OCI-LY7 (cell line): ENCODE measurements at regions not wholly inside any gene's neighbourhood (a gene's known extent, or its start where the extent isn't known, plus 50 kb on each side); places are given as distances from the start of the nearest gene placed in this dataset.

Experiments used
- BruUV-seq: library from RNA; stranded (reverse); fragments of 400-500 nt; replicated peaks from 2 replicates; lab custom pipeline; 2021; lab: Mats Ljungman, UMichigan
- CTCF ChIA-PET: fragments of 300-600 bp; sonication (Branson Sonifier 250); formaldehyde crosslinking; loops from one replicate; lab custom pipeline; 2022; ENCODE audit warnings: antibody characterized with exemption; ENCODE audit not compliant: unreplicated experiment; lab: Charles Lee
- POLR2A ChIA-PET: fragments of 300-600 bp; sonication (Branson Sonifier 250); formaldehyde crosslinking; loops from one replicate; lab custom pipeline; 2022; ENCODE audit warnings: antibody characterized with exemption; lab: Charles Lee
- DNase-seq: peaks from one replicate; pipeline ENCODE4 v3.0.0-alpha.2; 2015; ENCODE audit warnings: low spot score
- H2AFZ ChIP-seq: fragments of 200-600 bp; sonication (generic), shearing (Covaris generic); 2 replicates; pipeline ENCODE4 v1.6.1; 2014; ENCODE audit warnings: mild to moderate bottlenecking, antibody characterized with exemption, low read length, moderate library complexity
- H3K27ac ChIP-seq: fragments of 200-600 bp; sonication (generic); 2 replicates; pipeline ENCODE4 v1.5.1; 2014; ENCODE audit warnings: mixed run types, low read depth, mild to moderate bottlenecking, moderate library complexity, low read length, inconsistent platforms; ENCODE audit not compliant: poor library complexity, severe bottlenecking
- H3K36me3 ChIP-seq: fragments of 200-600 bp; sonication (generic); 2 replicates; pipeline ENCODE4 v1.6.1; 2014; ENCODE audit warnings: mild to moderate bottlenecking, antibody characterized with exemption, low read length, moderate library complexity, mixed read lengths; ENCODE audit not compliant: insufficient read depth
- H3K4me1 ChIP-seq: fragments of 200-600 bp; sonication (generic); 2 replicates; pipeline ENCODE4 v1.5.1; 2014; ENCODE audit warnings: mild to moderate bottlenecking, low read length; ENCODE audit not compliant: insufficient read depth, poor library complexity, severe bottlenecking
- H3K4me2 ChIP-seq: fragments of 200-600 bp; sonication (generic); 2 replicates; pipeline ENCODE4 v1.6.1; 2014; ENCODE audit warnings: mild to moderate bottlenecking, low read length
- H3K4me3 ChIP-seq: fragments of 200-600 bp; sonication (generic); 2 replicates; pipeline ENCODE4 v1.5.1; 2014; ENCODE audit warnings: mild to moderate bottlenecking, low read depth, low read length; ENCODE audit not compliant: poor library complexity, severe bottlenecking
- H3K79me2 ChIP-seq: fragments of 200-600 bp; sonication (generic); 2 replicates; pipeline ENCODE4 v1.6.1; 2016; ENCODE audit warnings: low read depth, mild to moderate bottlenecking, low read length, moderate library complexity, mixed read lengths; ENCODE audit not compliant: insufficient read depth
- H3K9me2 ChIP-seq: fragments of 200-600 bp; sonication (generic); 2 replicates; pipeline ENCODE4 v1.6.1; 2016; ENCODE audit warnings: mild to moderate bottlenecking, low read length, mixed read lengths; ENCODE audit not compliant: insufficient read depth
- H3K9me3 ChIP-seq: fragments of 200-600 bp; sonication (generic); 2 replicates; pipeline ENCODE4 v1.6.1; 2014; ENCODE audit warnings: mild to moderate bottlenecking, mixed run types, low read length, mixed read lengths
- H4K20me1 ChIP-seq: fragments of 200-600 bp; sonication (generic); 2 replicates; pipeline ENCODE4 v1.6.1; 2014; ENCODE audit warnings: mild to moderate bottlenecking, antibody characterized with exemption, low read length, moderate library complexity, mixed read lengths; ENCODE audit not compliant: insufficient read depth
- EZH2phosphoT487 ChIP-seq: fragments of 200-600 bp; sonication (generic); IDR thresholded peaks from 2 replicates; pipeline ENCODE4 v1.6.1; 2018; ENCODE audit warnings: low read depth, borderline replicate concordance, mild to moderate bottlenecking, mixed run types, antibody characterized with exemption, low read length, moderate library complexity, mixed read lengths
- intact Hi-C: fragments of 100-400 bp; cut with micrococcal nuclease; formaldehyde crosslinking; loops from one replicate; pipeline ENCODE4 v1.10.0; 2022; ENCODE audit not compliant: unreplicated experiment
- TF ChIP-seq, protein P1 (sequence below): fragments of 200-600 bp; sonication (generic); conservative IDR thresholded peaks from 2 replicates; pipeline ENCODE4 v1.5.1; 2014; ENCODE audit warnings: mild to moderate bottlenecking, antibody characterized with exemption, low read length, moderate library complexity, mixed read lengths

DNA sequence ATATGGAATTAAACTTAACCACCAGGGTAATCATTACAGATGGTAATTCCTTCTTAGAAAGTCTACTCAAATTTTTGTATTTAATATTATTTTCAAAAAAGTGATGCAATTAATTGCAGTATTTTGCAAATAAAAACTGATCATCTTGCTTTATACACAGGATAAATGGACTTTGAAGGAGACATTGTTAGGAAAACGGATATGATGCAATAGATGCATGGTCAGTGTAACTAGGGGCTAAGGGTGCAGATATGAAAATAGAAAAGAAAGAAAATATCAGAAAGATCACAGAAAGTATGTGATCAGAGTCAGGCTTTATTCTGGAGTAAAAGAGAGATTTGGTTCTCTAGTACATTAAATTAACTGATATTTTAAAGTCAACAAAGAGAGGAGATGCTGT, 401.7 kb downstream of the TLL1 start:
- Histone ChIP-seq H3K4me1 (no peaks in the 10 kb centered on the region), H3K27ac (no peak overlapping the region), H3K4me3 (no peak overlapping the region), H4K20me1 (no peaks in the 10 kb centered on the region), H2AFZ (no peak overlapping the region), H3K79me2 (no peaks in the 10 kb centered on the region), H3K9me2 (no peaks in the 10 kb centered on the region), H3K36me3 (no peaks in the 10 kb centered on the region), H3K4me2 (no peak overlapping the region), H3K9me3 (no peaks in the 10 kb centered on the region)
- TF ChIP-seq EZH2phosphoT487: no peak
- TF ChIP-seq, protein P1, sequence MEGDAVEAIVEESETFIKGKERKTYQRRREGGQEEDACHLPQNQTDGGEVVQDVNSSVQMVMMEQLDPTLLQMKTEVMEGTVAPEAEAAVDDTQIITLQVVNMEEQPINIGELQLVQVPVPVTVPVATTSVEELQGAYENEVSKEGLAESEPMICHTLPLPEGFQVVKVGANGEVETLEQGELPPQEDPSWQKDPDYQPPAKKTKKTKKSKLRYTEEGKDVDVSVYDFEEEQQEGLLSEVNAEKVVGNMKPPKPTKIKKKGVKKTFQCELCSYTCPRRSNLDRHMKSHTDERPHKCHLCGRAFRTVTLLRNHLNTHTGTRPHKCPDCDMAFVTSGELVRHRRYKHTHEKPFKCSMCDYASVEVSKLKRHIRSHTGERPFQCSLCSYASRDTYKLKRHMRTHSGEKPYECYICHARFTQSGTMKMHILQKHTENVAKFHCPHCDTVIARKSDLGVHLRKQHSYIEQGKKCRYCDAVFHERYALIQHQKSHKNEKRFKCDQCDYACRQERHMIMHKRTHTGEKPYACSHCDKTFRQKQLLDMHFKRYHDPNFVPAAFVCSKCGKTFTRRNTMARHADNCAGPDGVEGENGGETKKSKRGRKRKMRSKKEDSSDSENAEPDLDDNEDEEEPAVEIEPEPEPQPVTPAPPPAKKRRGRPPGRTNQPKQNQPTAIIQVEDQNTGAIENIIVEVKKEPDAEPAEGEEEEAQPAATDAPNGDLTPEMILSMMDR: no peak
- intact Hi-C loops: no loop called here
- ChIA-PET POLR2A (no interaction called here), CTCF (no interaction called here)
- BruUV-seq: no TSS peak
- no peak for DNase-seq

DNA sequence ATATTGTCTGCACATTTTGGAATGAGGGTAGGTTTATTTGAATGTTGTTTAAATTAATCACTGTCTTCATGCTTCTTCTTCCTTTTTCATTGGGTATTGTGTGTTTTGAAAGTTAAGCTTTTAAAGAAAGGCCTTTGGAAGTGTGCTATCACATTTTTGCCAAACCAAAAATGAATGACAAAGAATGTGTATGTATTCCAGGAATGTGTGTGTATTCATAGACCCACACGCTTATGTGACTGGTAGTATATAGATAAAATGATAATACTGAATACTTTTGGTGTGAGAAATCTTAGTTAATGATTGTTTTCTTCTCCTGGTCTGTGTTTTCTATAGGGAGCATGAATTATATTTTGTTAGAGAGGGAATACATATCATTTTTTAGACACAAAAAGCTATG, 404.4 kb downstream of the TLL1 start:
- Histone ChIP-seq H3K27ac (no peak overlapping the region), H3K79me2 (no peaks in the 10 kb centered on the region), H3K36me3 (no peaks in the 10 kb centered on the region), H3K9me3 (no peaks in the 10 kb centered on the region), H3K4me3 (no peak overlapping the region), H3K9me2 (no peaks in the 10 kb centered on the region), H4K20me1 (no peaks in the 10 kb centered on the region), H3K4me2 (no peak overlapping the region), H3K4me1 (no peaks in the 10 kb centered on the region), H2AFZ (no peak overlapping the region)
- ChIA-PET POLR2A (interaction anchor here (0.5 kb wide), 1 partner anchor 603 kb away, joined by 3 read pairs; no protein-coding TSS in a partner anchor), CTCF (no interaction called here)
- BruUV-seq: no TSS peak
- no peak for TF ChIP-seq EZH2phosphoT487
- TF ChIP-seq, protein P1: no peak
- intact Hi-C loops: no loop called here
- no peak for DNase-seq

DNA sequence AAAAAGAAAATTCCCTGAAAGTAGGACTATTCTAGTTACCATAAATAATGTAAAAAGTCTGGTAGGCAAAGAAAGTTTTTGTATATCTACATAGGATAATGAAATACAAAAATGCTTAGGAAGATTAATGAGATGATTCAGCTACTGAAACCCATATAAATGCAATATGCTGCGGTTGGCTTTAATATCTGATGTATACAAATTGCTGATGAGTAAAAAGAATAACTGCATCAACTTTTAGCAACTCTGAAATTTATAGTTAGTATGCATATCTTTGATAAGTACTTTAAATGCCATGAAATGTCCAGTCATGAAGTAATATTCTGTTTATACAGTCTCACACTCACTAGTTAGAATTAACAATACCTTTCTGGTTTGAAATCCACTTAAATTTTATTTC, 404.8 kb downstream of the TLL1 start:
- no peak for TF ChIP-seq EZH2phosphoT487
- TF ChIP-seq, protein P1: no peak
- no peaks in the 10 kb centered on the region for H3K36me3 ChIP-seq
- no peaks in the 10 kb centered on the region for H3K79me2 ChIP-seq
- no peaks in the 10 kb centered on the region for H3K4me1 ChIP-seq
- intact Hi-C loops: no loop called here
- no peak overlapping the region for H3K27ac ChIP-seq
- no peak overlapping the region for H3K4me3 ChIP-seq
- ChIA-PET POLR2A (interaction anchor here (0.5 kb wide), 1 partner anchor 604 kb away, joined by 3 read pairs; no protein-coding TSS in a partner anchor), CTCF (no interaction called here)
- H2AFZ ChIP-seq: no peak overlapping the region
- H3K4me2 ChIP-seq: no peak overlapping the region
- H4K20me1 ChIP-seq: no peaks in the 10 kb centered on the region
- no TSS peak for BruUV-seq
- H3K9me2 ChIP-seq: no peaks in the 10 kb centered on the region
- no peaks in the 10 kb centered on the region for H3K9me3 ChIP-seq
- DNase-seq: no peak
